Osteoblast (primary cell): ENCODE measurements at regions not wholly inside any gene's neighbourhood (a gene's known extent, or its start where the extent isn't known, plus 50 kb on each side); places are given as distances from the start of the nearest gene placed in this dataset.

Experiments used
- DNase-seq: peaks from one replicate; pipeline ENCODE4 v3.0.0; 2011; ENCODE audit warnings: low spot score, mixed read lengths; ENCODE audit not compliant: insufficient read length; ENCODE audit errors: missing footprints
- H2AFZ ChIP-seq: 2 replicates; pipeline ENCODE4 v1.6.0; 2011; ENCODE audit warnings: mild to moderate bottlenecking, low read length
- H3K27ac ChIP-seq: 2 replicates; pipeline ENCODE4 v1.5.1; 2011; ENCODE audit warnings: mild to moderate bottlenecking, low read depth, low read length, moderate library complexity
- H3K27me3 ChIP-seq: 2 replicates; pipeline ENCODE4 v1.6.0; 2012; ENCODE audit warnings: mild to moderate bottlenecking, control low read depth, inconsistent platforms, low read length, moderate library complexity; ENCODE audit not compliant: insufficient read depth
- H3K36me3 ChIP-seq: 2 replicates; pipeline ENCODE4 v1.5.1; 2011; ENCODE audit warnings: mild to moderate bottlenecking, low read length, control low read depth, moderate library complexity; ENCODE audit not compliant: insufficient read depth
- H3K4me1 ChIP-seq: 2 replicates; pipeline ENCODE4 v1.5.1; 2011; ENCODE audit warnings: mild to moderate bottlenecking, low read length, control low read depth, moderate library complexity; ENCODE audit not compliant: insufficient read depth
- H3K4me2 ChIP-seq: 2 replicates; pipeline ENCODE4 v1.6.0; 2011; ENCODE audit warnings: mild to moderate bottlenecking, low read length; ENCODE audit not compliant: insufficient read depth
- H3K4me3 ChIP-seq: fragments of 200-600 bp; sonication (generic); 3 replicates; pipeline ENCODE4 v1.5.1; 2012; ENCODE audit warnings: mild to moderate bottlenecking, low read length, inconsistent platforms; ENCODE audit not compliant: insufficient read depth
- H3K79me2 ChIP-seq: 2 replicates; pipeline ENCODE4 v1.6.0; 2012; ENCODE audit warnings: mild to moderate bottlenecking, low read length, control low read depth, inconsistent platforms; ENCODE audit not compliant: insufficient read depth
- H3K9me3 ChIP-seq: 2 replicates; pipeline ENCODE4 v1.5.1; 2011; ENCODE audit warnings: low read depth, low read length, control low read depth
- H4K20me1 ChIP-seq: 2 replicates; pipeline ENCODE4 v1.6.0; 2012; ENCODE audit warnings: mild to moderate bottlenecking, low read length, control low read depth; ENCODE audit not compliant: insufficient read depth
- TF ChIP-seq, protein P1 (sequence below): IDR thresholded peaks from 2 replicates; pipeline ENCODE4 v1.5.1; 2011; ENCODE audit warnings: mild to moderate bottlenecking, low read depth, low read length, moderate library complexity; ENCODE audit errors: extremely low read depth

GRCh38 chr10:78209970-78210369 lies 176.3 kb downstream of the RPS24 start:
- no peak overlapping the region for H3K4me3 ChIP-seq
- H3K9me3 ChIP-seq, result no peaks in the 10 kb centered on the region
- peaks cover 8% of the 10 kb centered on the region for H3K4me1 ChIP-seq
- TF ChIP-seq, protein P1, sequence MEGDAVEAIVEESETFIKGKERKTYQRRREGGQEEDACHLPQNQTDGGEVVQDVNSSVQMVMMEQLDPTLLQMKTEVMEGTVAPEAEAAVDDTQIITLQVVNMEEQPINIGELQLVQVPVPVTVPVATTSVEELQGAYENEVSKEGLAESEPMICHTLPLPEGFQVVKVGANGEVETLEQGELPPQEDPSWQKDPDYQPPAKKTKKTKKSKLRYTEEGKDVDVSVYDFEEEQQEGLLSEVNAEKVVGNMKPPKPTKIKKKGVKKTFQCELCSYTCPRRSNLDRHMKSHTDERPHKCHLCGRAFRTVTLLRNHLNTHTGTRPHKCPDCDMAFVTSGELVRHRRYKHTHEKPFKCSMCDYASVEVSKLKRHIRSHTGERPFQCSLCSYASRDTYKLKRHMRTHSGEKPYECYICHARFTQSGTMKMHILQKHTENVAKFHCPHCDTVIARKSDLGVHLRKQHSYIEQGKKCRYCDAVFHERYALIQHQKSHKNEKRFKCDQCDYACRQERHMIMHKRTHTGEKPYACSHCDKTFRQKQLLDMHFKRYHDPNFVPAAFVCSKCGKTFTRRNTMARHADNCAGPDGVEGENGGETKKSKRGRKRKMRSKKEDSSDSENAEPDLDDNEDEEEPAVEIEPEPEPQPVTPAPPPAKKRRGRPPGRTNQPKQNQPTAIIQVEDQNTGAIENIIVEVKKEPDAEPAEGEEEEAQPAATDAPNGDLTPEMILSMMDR, result no peak
- H2AFZ ChIP-seq, result no peak overlapping the region
- no peak for DNase-seq
- H3K79me2 ChIP-seq, result no peaks in the 10 kb centered on the region
- H3K4me2 ChIP-seq, result no peak overlapping the region
- no peak overlapping the region for H3K27ac ChIP-seq
- H4K20me1 ChIP-seq, result no peaks in the 10 kb centered on the region
- H3K27me3 ChIP-seq, result no peaks in the 10 kb centered on the region
- no peaks in the 10 kb centered on the region for H3K36me3 ChIP-seq

GRCh38 chr10:78210548-78210947 lies 176.9 kb downstream of the RPS24 start:
- Histone ChIP-seq H3K9me3 (no peaks in the 10 kb centered on the region), H4K20me1 (no peaks in the 10 kb centered on the region), H3K4me3 (no peak overlapping the region), H3K4me1 (peaks cover 14% of the 10 kb centered on the region), H2AFZ (no peak overlapping the region), H3K27ac (no peak overlapping the region), H3K4me2 (no peak overlapping the region), H3K36me3 (no peaks in the 10 kb centered on the region), H3K79me2 (no peaks in the 10 kb centered on the region), H3K27me3 (no peaks in the 10 kb centered on the region)
- DNase-seq, result no peak
- TF ChIP-seq, protein P1, result no peak

GRCh38 chr10:78210976-78211375 lies 177.3 kb downstream of the RPS24 start:
- Histone ChIP-seq H3K27ac (no peak overlapping the region), H2AFZ (no peak overlapping the region), H3K4me2 (no peak overlapping the region), H3K36me3 (no peaks in the 10 kb centered on the region), H4K20me1 (no peaks in the 10 kb centered on the region), H3K4me1 (peaks cover 19% of the 10 kb centered on the region), H3K79me2 (no peaks in the 10 kb centered on the region), H3K27me3 (no peaks in the 10 kb centered on the region), H3K9me3 (no peaks in the 10 kb centered on the region), H3K4me3 (no peak overlapping the region)
- TF ChIP-seq, protein P1, result no peak
- DNase-seq, result no peak

- peak; percentile 96 for DNase-seq
- Histone ChIP-seq H3K4me3 (no peak overlapping the region), H3K9me3 (no peaks in the 10 kb centered on the region), H3K27ac (no peak overlapping the region), H3K27me3 (no peaks in the 10 kb centered on the region), H4K20me1 (no peaks in the 10 kb centered on the region), H3K4me2 (no peak overlapping the region), H2AFZ (no peak overlapping the region), H3K4me1 (peaks cover 21% of the 10 kb centered on the region), H3K36me3 (no peaks in the 10 kb centered on the region), H3K79me2 (no peaks in the 10 kb centered on the region)
- TF ChIP-seq, protein P1, result peak; percentile 85
Observed at GRCh38 chr10:78211561-78212051, 177.9 kb downstream of the RPS24 start.
